ENCODE measurements at regions not wholly inside any gene's neighbourhood (a gene's known extent, or its start where the extent isn't known, plus 50 kb on each side); places are given as distances from the start of the nearest gene placed in this dataset.

DNA sequence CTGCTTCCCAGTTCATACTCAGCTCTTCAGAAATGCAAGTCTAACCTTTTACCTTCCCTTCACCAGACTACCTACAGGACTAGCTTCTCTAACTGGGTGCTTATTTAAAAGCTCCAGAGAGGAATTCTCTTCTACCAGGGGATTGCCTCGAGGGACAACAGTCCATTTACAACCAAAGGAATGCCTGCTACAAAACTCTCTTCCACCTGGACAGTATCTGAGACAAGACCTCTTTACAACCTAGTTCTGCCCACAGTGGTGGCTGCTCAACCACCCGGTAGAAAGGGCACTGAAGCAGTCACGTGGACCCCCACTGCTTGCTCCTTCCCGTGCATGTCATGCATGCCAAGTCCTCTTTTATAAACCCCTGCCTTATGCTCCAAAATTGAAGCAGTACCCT, 158.1 kb upstream of the ANXA10 start:
- no peak for DNase-seq (ENCODE audit: low read depth)
- no peak overlapping the region for H3K4me3 ChIP-seq (ENCODE audit: control insufficient read depth, low read depth, low read length)
- TF ChIP-seq, protein P1, sequence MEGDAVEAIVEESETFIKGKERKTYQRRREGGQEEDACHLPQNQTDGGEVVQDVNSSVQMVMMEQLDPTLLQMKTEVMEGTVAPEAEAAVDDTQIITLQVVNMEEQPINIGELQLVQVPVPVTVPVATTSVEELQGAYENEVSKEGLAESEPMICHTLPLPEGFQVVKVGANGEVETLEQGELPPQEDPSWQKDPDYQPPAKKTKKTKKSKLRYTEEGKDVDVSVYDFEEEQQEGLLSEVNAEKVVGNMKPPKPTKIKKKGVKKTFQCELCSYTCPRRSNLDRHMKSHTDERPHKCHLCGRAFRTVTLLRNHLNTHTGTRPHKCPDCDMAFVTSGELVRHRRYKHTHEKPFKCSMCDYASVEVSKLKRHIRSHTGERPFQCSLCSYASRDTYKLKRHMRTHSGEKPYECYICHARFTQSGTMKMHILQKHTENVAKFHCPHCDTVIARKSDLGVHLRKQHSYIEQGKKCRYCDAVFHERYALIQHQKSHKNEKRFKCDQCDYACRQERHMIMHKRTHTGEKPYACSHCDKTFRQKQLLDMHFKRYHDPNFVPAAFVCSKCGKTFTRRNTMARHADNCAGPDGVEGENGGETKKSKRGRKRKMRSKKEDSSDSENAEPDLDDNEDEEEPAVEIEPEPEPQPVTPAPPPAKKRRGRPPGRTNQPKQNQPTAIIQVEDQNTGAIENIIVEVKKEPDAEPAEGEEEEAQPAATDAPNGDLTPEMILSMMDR (IDR thresholded peaks at IDR 0.05; ENCODE audit: control insufficient read depth, insufficient read depth, low read depth, low read length, missing control alignments) = no peak

DNA sequence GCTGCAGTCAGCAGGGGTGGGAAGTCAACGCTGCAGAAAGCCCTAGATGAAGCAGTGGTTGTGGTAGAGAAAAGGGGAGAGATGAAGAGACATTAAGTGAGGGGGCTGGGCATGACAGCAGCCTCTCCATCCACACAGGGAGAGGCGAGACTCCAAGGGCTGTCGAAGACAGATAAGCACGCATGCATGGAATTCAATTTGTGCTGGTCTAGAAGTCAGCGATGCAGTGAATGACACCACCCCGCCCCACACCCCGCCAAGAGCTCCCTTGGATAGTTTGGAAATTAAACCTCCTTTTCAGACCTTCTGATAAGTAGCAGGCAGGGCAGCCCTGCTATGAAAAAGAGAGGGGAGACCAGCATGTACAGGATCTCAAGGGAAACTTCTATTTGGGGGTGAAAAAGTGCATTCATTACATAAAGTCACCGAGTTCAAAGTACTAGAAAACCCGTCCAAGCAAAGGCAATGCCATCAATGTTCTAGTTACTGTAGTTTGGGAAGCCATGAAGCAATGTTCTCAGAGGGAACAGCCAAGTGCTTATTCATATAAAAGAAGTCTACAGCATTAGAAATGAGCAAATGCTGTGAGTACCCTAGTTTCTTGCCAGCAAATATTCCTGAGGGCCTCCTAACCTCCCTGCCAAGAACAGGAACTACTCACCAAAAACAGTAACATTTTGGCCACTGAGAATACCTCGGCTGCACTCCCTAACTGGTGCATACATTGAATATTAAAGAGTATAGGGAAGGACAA, 152.3 kb upstream of the ANXA10 start:
- H3K4me3 ChIP-seq (ENCODE audit: control insufficient read depth, low read depth, low read length) = no peak overlapping the region
- TF ChIP-seq, protein P1 (IDR thresholded peaks at IDR 0.05; ENCODE audit: control insufficient read depth, insufficient read depth, low read depth, low read length, missing control alignments) = no peak
- DNase-seq (ENCODE audit: low read depth) = no peak

DNA sequence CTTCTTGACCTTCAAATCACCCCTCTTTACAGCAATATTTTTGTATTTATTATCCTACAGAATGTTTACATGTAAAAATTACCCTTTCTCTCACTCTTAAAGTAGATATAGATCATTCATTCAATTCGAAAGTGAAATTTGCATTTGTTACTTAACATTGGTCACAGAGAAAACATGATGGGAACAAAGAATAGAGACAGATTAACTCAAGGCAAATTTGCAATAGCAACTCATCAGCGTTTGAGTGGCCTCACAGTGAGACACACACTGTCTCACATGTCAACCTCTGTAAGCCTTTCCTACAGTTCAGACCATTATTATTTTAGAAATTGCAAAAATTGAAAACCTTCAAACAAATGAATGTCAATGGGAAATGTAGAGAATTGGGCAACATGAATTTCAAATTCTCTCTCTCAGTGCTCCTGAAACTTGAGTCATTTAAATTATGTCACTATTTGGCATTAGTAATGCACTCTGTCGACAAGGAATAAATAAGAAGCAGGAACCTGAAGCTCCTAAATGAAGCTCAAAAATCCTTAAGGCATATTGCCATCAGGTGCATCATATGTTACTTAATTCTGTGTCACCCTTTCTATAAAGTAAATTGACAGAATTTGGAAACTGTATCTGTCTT, 148.3 kb upstream of the ANXA10 start:
- no peak for DNase-seq (ENCODE audit: low read depth)
- TF ChIP-seq, protein P1 (IDR thresholded peaks at IDR 0.05; ENCODE audit: control insufficient read depth, insufficient read depth, low read depth, low read length, missing control alignments) = no peak
- H3K4me3 ChIP-seq (ENCODE audit: control insufficient read depth, low read depth, low read length) = no peak overlapping the region

DNA sequence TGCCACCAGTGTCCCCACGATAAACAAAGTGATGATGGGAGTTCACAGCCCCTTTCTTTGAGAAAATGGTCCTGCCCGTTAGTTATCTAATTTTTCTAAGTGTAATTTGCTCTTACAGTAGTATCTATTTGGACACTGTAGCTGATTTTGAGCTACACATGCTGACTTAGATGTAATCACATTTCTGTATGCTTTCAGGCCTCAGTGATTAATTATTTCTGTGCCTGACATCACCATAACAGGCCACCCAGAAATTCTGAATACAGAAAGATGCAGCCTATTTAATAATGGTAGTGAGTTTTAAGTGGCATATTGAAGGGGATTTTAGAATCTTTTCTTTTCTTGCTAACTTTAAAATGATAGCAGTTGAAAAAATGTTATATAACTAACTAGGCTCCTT, 147.6 kb upstream of the ANXA10 start:
- TF ChIP-seq, protein P1 (IDR thresholded peaks at IDR 0.05; ENCODE audit: control insufficient read depth, insufficient read depth, low read depth, low read length, missing control alignments) = no peak
- DNase-seq (ENCODE audit: low read depth) = no peak
- no peak overlapping the region for H3K4me3 ChIP-seq (ENCODE audit: control insufficient read depth, low read depth, low read length)

DNA sequence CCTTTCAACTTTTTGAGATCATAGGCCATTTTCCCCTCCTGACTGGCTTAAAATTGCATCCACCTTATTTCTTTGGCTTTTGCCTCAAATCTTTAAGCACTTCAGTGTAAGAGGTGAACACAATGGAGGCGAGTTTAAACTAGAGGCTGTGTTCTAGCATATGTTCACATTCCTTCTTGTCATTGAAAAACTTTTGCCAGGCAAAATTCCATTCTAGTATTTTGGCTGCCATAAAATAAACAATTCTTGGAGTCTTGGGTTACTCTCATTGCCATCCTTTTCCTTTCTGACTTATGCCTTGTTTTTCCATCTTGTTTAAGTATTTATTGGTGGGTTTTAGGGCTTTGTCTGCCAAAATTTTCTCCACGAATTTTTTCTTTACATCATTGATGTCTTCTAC, 137.3 kb upstream of the ANXA10 start:
- TF ChIP-seq, protein P1 (IDR thresholded peaks at IDR 0.05; ENCODE audit: control insufficient read depth, insufficient read depth, low read depth, low read length, missing control alignments) = no peak
- no peak for DNase-seq (ENCODE audit: low read depth)
- no peak overlapping the region for H3K4me3 ChIP-seq (ENCODE audit: control insufficient read depth, low read depth, low read length)

DNA sequence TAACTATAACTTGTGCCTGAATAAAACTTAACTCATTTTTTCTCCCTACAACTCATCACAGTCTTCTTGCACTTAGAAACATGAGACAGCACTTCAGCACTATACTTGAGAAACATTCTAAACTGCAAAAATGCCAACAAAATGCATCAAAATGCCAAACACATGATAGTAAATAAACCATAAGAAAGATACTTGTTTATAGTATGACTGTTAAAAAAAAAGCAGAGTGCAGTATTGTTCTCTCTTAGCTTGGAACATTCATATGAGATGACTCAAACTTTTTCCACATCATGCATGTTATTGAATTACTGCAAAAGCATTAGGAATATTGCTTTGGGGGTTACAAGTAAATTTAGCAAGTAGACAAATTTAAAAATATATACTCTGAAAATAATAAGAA, 135.7 kb upstream of the ANXA10 start:
- TF ChIP-seq, protein P1 (IDR thresholded peaks at IDR 0.05; ENCODE audit: control insufficient read depth, insufficient read depth, low read depth, low read length, missing control alignments) = no peak
- no peak for DNase-seq (ENCODE audit: low read depth)
- H3K4me3 ChIP-seq (ENCODE audit: control insufficient read depth, low read depth, low read length) = no peak overlapping the region
